WTC11 (cell line): ENCODE measurements at regions not wholly inside any gene's neighbourhood (a gene's known extent, or its start where the extent isn't known, plus 50 kb on each side); places are given as distances from the start of the nearest gene placed in this dataset.

ENCODE experiments used
- ATAC-seq: fragments of 200-7000 bp; cut with Tn5 transposase; 2 replicates; pipeline ENCODE4 v1.10.0; 2021; ENCODE audit warnings: mild to moderate bottlenecking, moderate library complexity
- CTCF ChIA-PET: fragments of 300-600 bp; sonication (Branson Sonifier 250); formaldehyde crosslinking; loops from one replicate; lab custom pipeline; 2021; ENCODE audit warnings: antibody characterized with exemption; lab: Charles Lee
- POLR2A ChIA-PET: fragments of 350-600 bp; sonication (Branson Sonifier 250); formaldehyde crosslinking; loops from one replicate; lab custom pipeline; 2021; ENCODE audit warnings: antibody characterized with exemption; lab: Charles Lee
- DNase-seq: peaks from one replicate; pipeline ENCODE4 v3.0.0; 2021; ENCODE audit warnings: low spot score
- H3K27ac Mint-ChIP-seq: 2 replicates; pipeline ENCODE4 v1.8.0; 2021; ENCODE audit warnings: mixed read lengths
- H3K27me3 Mint-ChIP-seq: 2 replicates; pipeline ENCODE4 v1.8.0; 2021; ENCODE audit warnings: low read depth, mild to moderate bottlenecking, moderate library complexity, mixed read lengths
- H3K36me3 Mint-ChIP-seq: 2 replicates; pipeline ENCODE4 v1.8.0; 2021; ENCODE audit warnings: mixed read lengths
- H3K4me1 Mint-ChIP-seq: 2 replicates; pipeline ENCODE4 v1.8.0; 2022; ENCODE audit warnings: mixed read lengths
- H3K4me3 Mint-ChIP-seq: 2 replicates; pipeline ENCODE4 v1.8.0; 2021; ENCODE audit warnings: mild to moderate bottlenecking, moderate library complexity, mixed read lengths
- H3K9me3 Mint-ChIP-seq: 2 replicates; pipeline ENCODE4 v1.8.0; 2021; ENCODE audit warnings: mixed read lengths
- CBFB ChIP-seq: sonication (generic); formaldehyde crosslinking; IDR thresholded peaks from 2 replicates; pipeline ENCODE4 v1.8.1; 2022; ENCODE audit warnings: mild to moderate bottlenecking, low read depth, missing genetic modification reagents
- ERG ChIP-seq: fragments of 250-450 bp; sonication (Bioruptor Pico); IDR thresholded peaks from 2 replicates; pipeline ENCODE4 v1.8.0; 2021; ENCODE audit warnings: mild to moderate bottlenecking
- ETV6 ChIP-seq: sonication (generic); formaldehyde crosslinking; IDR thresholded peaks from 2 replicates; pipeline ENCODE4 v1.8.1; 2022; ENCODE audit warnings: mild to moderate bottlenecking, missing genetic modification reagents
- GRHL2 ChIP-seq: fragments of 250-450 bp; sonication (Bioruptor Pico); IDR thresholded peaks from 2 replicates; pipeline ENCODE4 v1.8.0; 2022; ENCODE audit warnings: mild to moderate bottlenecking, moderate library complexity; ENCODE audit not compliant: insufficient replicate concordance, severe bottlenecking
- MLX ChIP-seq: sonication (generic); formaldehyde crosslinking; IDR thresholded peaks from 2 replicates; pipeline ENCODE4 v1.8.1; 2023; ENCODE audit warnings: mild to moderate bottlenecking, missing genetic modification reagents, moderate library complexity
- MXD4 ChIP-seq: fragments of 250-450 bp; sonication (Bioruptor Pico); IDR thresholded peaks from 2 replicates; pipeline ENCODE4 v1.8.0; 2021; ENCODE audit warnings: mild to moderate bottlenecking, moderate library complexity, borderline replicate concordance
- SOX15 ChIP-seq: fragments of 250-450 bp; sonication (Bioruptor Pico); IDR thresholded peaks from 2 replicates; pipeline ENCODE4 v1.9.0; 2021; ENCODE audit warnings: mild to moderate bottlenecking
- TEAD1 ChIP-seq: sonication (generic); formaldehyde crosslinking; IDR thresholded peaks from 2 replicates; pipeline ENCODE4 v1.8.0; 2022; ENCODE audit warnings: mild to moderate bottlenecking, missing genetic modification reagents
- ZBTB21 ChIP-seq: sonication (generic); formaldehyde crosslinking; IDR thresholded peaks from 2 replicates; pipeline ENCODE4 v1.8.1; 2023; ENCODE audit warnings: mild to moderate bottlenecking, missing genetic modification reagents, borderline replicate concordance
- ZNF121 ChIP-seq: sonication (generic); formaldehyde crosslinking; IDR thresholded peaks from 2 replicates; pipeline ENCODE4 v1.8.0; 2023; ENCODE audit warnings: missing genetic modification reagents
- ZNF232 ChIP-seq: sonication (generic); formaldehyde crosslinking; IDR thresholded peaks from 2 replicates; pipeline ENCODE4 v1.8.0; 2022; ENCODE audit warnings: mild to moderate bottlenecking, missing genetic modification reagents
- ZNF416 ChIP-seq: fragments of 250-450 bp; sonication (Bioruptor Pico); IDR thresholded peaks from 2 replicates; pipeline ENCODE4 v1.9.0; 2021; ENCODE audit warnings: mild to moderate bottlenecking, inconsistent platforms
- TF ChIP-seq, protein P1 (sequence below): sonication (generic); formaldehyde crosslinking; IDR thresholded peaks from 2 replicates; pipeline ENCODE4 v1.8.1; 2023; ENCODE audit warnings: mild to moderate bottlenecking, missing genetic modification reagents
- TF ChIP-seq, protein P2 (sequence below): sonication (generic); formaldehyde crosslinking; IDR thresholded peaks from 2 replicates; pipeline ENCODE4 v1.8.0; 2022; ENCODE audit warnings: mild to moderate bottlenecking, missing genetic modification reagents
- TF ChIP-seq, protein P3 (sequence below): sonication (generic); formaldehyde crosslinking; IDR thresholded peaks from 2 replicates; pipeline ENCODE4 v1.8.1; 2023; ENCODE audit warnings: mild to moderate bottlenecking, missing genetic modification reagents, moderate library complexity
- TF ChIP-seq, protein P4 (sequence below): sonication (generic); formaldehyde crosslinking; IDR thresholded peaks from 2 replicates; pipeline ENCODE4 v1.8.1; 2022; ENCODE audit warnings: mild to moderate bottlenecking, moderate library complexity, missing genetic modification reagents
- TF ChIP-seq, protein P5 (sequence below): sonication (generic); formaldehyde crosslinking; IDR thresholded peaks from 2 replicates; pipeline ENCODE4 v1.8.1; 2022; ENCODE audit warnings: mild to moderate bottlenecking, missing genetic modification reagents, moderate library complexity, borderline replicate concordance

- TF ChIP-seq, protein P1, sequence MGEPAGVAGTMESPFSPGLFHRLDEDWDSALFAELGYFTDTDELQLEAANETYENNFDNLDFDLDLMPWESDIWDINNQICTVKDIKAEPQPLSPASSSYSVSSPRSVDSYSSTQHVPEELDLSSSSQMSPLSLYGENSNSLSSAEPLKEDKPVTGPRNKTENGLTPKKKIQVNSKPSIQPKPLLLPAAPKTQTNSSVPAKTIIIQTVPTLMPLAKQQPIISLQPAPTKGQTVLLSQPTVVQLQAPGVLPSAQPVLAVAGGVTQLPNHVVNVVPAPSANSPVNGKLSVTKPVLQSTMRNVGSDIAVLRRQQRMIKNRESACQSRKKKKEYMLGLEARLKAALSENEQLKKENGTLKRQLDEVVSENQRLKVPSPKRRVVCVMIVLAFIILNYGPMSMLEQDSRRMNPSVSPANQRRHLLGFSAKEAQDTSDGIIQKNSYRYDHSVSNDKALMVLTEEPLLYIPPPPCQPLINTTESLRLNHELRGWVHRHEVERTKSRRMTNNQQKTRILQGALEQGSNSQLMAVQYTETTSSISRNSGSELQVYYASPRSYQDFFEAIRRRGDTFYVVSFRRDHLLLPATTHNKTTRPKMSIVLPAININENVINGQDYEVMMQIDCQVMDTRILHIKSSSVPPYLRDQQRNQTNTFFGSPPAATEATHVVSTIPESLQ (CRISPR knock-in tag), result no peak
These were observed 1328.7 kb downstream of the TBC1D22A start (continued) for GRCh38 chr22:48091060-48091650.

- H3K27ac Mint-ChIP-seq, result no peak overlapping the region
- no peaks in the 10 kb centered on the region for H3K9me3 Mint-ChIP-seq
- no peak overlapping the region for H3K4me3 Mint-ChIP-seq
- POLR2A ChIA-PET, result no interaction called here
- H3K36me3 Mint-ChIP-seq, result no peaks in the 10 kb centered on the region
- H3K27me3 Mint-ChIP-seq, result no peaks in the 10 kb centered on the region
- H3K4me1 Mint-ChIP-seq, result peaks cover 10% of the 10 kb centered on the region
- TF ChIP-seq TEAD1, result no peak
- TF ChIP-seq, protein P2, sequence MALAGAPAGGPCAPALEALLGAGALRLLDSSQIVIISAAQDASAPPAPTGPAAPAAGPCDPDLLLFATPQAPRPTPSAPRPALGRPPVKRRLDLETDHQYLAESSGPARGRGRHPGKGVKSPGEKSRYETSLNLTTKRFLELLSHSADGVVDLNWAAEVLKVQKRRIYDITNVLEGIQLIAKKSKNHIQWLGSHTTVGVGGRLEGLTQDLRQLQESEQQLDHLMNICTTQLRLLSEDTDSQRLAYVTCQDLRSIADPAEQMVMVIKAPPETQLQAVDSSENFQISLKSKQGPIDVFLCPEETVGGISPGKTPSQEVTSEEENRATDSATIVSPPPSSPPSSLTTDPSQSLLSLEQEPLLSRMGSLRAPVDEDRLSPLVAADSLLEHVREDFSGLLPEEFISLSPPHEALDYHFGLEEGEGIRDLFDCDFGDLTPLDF (CRISPR knock-in tag), result no peak
- TF ChIP-seq ERG, result no peak
- no peak for TF ChIP-seq SOX15 (CRISPR knock-in tag)
- TF ChIP-seq ETV6 (CRISPR knock-in tag), result no peak
- DNase-seq (no peak), ATAC-seq (no peak)
- CTCF ChIA-PET, result no interaction called here
These were observed 1327.9 kb downstream of the TBC1D22A start for GRCh38 chr22:48090332-48090672.

- peaks cover 11% of the 10 kb centered on the region for H3K4me1 Mint-ChIP-seq
- H3K27ac Mint-ChIP-seq, result no peak overlapping the region
- POLR2A ChIA-PET, result no interaction called here
- H3K9me3 Mint-ChIP-seq, result no peaks in the 10 kb centered on the region
- no peak overlapping the region for H3K4me3 Mint-ChIP-seq
- H3K27me3 Mint-ChIP-seq, result no peaks in the 10 kb centered on the region
- TF ChIP-seq ZNF232 (CRISPR knock-in tag) (no peak), ZBTB21 (CRISPR knock-in tag) (no peak), MXD4 (no peak), GRHL2 (CRISPR knock-in tag) (no peak), ZNF121 (CRISPR knock-in tag) (no peak), ZNF416 (CRISPR knock-in tag) (no peak), MLX (no peak), CBFB (no peak)
- TF ChIP-seq, protein P3, sequence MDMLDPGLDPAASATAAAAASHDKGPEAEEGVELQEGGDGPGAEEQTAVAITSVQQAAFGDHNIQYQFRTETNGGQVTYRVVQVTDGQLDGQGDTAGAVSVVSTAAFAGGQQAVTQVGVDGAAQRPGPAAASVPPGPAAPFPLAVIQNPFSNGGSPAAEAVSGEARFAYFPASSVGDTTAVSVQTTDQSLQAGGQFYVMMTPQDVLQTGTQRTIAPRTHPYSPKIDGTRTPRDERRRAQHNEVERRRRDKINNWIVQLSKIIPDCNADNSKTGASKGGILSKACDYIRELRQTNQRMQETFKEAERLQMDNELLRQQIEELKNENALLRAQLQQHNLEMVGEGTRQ (CRISPR knock-in tag), result no peak
- TF ChIP-seq, protein P4, sequence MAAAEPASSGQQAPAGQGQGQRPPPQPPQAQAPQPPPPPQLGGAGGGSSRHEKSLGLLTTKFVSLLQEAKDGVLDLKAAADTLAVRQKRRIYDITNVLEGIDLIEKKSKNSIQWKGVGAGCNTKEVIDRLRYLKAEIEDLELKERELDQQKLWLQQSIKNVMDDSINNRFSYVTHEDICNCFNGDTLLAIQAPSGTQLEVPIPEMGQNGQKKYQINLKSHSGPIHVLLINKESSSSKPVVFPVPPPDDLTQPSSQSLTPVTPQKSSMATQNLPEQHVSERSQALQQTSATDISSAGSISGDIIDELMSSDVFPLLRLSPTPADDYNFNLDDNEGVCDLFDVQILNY, result no peak
- TF ChIP-seq, protein P5, sequence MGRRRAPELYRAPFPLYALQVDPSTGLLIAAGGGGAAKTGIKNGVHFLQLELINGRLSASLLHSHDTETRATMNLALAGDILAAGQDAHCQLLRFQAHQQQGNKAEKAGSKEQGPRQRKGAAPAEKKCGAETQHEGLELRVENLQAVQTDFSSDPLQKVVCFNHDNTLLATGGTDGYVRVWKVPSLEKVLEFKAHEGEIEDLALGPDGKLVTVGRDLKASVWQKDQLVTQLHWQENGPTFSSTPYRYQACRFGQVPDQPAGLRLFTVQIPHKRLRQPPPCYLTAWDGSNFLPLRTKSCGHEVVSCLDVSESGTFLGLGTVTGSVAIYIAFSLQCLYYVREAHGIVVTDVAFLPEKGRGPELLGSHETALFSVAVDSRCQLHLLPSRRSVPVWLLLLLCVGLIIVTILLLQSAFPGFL, result no peak
- TF ChIP-seq, all 79 proteins: peak for 0
- H3K36me3 Mint-ChIP-seq, result no peaks in the 10 kb centered on the region
- CTCF ChIA-PET, result no interaction called here
- DNase-seq (no peak), ATAC-seq (no peak)
These were observed 1327.3 kb downstream of the TBC1D22A start for GRCh38 chr22:48089601-48090331.
